ENCODE measurements at regions not wholly inside any gene's neighbourhood (a gene's known extent, or its start where the extent isn't known, plus 50 kb on each side); places are given as distances from the start of the nearest gene placed in this dataset.
"Not testable (repeated sequence)": the region's sequence is repeated elsewhere in the genome, so short reads cannot be mapped to it uniquely, and the experiment has no call there.

- not testable (repeated sequence) for TF ChIP-seq CTCF (IDR thresholded peaks at IDR 0.05; ENCODE audit: low read depth, low read length, poor library complexity, severe bottlenecking); EZH2phosphoT487 (IDR thresholded peaks at IDR 0.05; ENCODE audit: borderline replicate concordance, low read length)
Observed at GRCh38 chr9:41272879-41273548, 83.9 kb upstream of the ZNG1F start.
